GM19468 (cell line): ENCODE measurements at regions not wholly inside any gene's neighbourhood (a gene's known extent, or its start where the extent isn't known, plus 50 kb on each side); places are given as distances from the start of the nearest gene placed in this dataset.

ENCODE experiments used
- ATAC-seq: cut with Tn5 transposase; IDR thresholded peaks from one replicate; pipeline ENCODE4 v1.9.1; 2021; ENCODE audit warnings: mild to moderate bottlenecking, moderate library complexity, moderate number of reproducible peaks; ENCODE audit not compliant: unreplicated experiment; ENCODE audit errors: extremely low read depth

DNA sequence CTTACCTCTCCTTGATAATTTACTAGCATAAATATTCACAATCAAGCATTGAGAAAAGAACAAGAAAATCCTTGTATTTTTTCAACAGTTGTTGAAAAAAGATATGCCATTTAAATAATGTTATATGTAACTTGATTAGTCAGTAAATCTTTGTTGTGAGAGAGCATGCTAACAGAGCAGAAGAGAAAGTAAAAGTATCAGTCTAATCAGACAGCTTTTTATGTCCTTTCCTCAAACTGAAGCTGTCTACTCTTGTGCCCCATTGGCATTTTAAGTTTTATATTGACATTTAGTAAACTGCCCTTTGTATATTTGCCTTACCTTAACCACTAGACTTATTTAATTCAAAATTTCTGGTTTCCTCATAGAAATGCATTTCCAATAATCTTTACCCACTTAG, 668.7 kb downstream of the OTOL1 start:
- no peak for ATAC-seq

DNA sequence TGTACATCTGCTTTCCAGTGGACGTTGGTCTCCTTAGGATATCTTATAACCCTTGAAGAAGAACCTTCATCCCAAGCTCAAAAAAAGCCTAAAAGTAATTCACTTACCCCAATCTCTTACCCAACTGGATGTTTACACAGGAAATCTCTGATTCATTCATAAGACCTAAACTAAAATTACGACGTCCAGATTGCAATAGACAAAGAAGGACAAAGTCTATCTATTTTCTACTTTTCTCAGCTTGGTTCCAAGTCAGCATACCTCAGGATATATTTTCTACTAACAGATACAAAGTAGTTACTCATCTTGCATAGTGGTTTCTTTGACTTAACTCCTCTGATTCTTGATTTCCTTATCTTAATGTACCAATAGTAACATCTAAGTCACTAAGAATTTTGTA, 669.9 kb downstream of the OTOL1 start:
- ATAC-seq, result no peak

DNA sequence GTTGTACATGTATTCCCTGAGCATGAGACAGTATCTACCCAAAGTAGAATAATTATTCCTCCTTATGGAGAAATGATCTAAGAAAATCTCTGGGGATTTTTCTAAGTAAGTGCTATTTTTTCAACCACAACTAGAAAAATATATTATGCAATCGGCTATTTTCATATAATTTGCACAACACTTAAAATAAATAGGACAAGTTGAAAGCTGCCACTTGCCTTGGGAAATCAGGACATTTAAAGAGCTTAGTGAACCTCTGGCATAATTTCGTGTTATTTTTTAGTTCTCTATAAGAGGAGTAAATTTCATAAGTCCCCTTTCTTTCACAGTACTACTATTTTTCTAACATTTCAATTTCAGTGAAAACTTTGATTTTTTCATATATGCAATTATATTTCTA, 672.1 kb downstream of the OTOL1 start:
- no peak for ATAC-seq

DNA sequence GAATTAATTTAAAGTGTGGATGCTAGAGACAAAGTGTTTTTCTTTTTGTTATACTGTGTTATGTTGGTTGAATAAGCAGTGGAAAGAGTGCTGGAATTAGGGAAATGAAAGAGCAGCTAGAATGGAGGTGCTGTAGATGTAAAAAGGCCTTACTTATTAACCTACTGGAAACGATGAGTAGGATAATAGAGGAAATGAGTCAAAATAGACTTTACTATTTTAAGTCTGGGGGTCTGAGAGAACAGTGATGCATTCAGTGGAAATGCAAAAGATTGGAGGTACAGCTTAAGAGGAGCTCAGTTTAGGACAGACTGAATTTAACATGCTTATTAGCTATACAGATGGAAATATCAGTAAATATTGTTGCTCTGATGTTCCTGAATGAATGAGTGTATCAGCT, 674.0 kb downstream of the OTOL1 start:
- ATAC-seq, result no peak

DNA sequence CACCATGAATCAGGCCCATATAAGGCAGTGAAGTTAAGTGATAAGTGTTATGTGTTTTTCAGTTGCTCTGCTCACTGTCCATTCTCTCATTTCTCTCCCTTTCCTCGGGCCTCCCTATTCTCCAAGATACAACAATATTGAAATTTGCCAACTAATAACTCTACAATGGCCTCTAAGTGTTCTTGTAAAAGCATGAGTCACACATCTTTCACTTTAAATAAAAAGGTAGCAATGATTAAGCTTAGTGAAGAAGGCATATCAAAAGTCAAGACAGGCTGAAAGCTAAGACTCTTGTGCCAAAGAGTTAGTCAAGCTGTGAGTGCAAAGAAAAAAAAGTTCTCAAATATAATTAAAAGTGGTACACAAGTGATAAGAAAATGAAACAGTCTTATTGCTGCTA, 675.4 kb downstream of the OTOL1 start:
- no peak for ATAC-seq

DNA sequence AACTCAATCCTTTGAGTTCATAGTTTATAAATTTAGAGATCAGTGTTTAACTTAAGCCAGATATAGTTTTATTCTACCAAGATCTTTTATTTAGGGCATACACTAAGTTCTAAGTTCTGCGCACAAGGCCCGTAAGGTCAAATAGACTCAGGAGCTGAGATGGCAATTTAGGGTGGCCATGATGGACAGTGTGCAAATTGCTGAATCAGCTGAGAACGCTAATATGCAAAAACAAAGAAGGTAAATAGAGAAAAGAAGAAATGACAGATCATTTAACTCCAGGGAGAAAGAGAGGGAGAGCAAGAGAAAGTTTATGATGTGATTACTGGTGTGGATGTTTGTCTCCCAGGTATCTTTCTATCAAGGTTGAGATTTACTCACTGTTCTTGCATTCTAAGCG, 678.5 kb downstream of the OTOL1 start:
- ATAC-seq, result no peak

DNA sequence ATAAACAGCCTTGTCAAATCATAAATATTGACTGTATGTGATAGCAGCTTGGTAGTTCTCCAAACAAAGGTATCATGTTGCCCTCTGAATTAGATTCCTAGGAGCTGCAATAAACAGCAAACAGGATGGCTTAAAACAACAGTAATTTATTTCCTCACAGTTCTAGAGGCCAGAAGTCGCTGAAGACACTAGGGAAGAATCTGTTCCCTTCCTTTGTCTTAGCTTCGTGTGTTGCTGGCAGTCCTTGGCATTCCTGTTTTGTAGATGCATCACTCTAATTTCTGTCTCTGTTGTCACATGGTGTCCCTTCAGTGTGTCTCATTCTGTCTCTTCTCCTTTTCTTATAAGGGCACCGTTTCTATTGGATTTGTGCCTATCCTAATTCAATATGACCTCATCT, 679.3 kb downstream of the OTOL1 start:
- ATAC-seq, result no peak

DNA sequence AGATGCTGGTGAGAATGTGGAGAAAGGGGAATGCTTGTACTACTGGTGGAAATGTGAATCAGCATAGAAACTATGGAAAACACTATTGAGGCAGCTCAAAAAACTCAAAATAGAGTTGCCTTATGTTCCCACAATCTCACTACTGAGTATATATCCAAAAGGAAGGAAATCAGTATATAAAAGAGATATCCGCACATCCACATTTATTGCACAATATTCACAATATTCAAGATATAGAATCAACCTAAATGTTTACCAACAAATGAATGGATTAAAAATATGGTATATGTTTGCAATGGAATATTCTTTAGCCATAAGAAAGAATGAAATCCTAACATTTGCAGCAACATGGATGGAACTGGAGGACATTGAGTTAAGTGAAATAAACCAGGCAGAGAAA, 686.8 kb downstream of the OTOL1 start:
- no peak for ATAC-seq

DNA sequence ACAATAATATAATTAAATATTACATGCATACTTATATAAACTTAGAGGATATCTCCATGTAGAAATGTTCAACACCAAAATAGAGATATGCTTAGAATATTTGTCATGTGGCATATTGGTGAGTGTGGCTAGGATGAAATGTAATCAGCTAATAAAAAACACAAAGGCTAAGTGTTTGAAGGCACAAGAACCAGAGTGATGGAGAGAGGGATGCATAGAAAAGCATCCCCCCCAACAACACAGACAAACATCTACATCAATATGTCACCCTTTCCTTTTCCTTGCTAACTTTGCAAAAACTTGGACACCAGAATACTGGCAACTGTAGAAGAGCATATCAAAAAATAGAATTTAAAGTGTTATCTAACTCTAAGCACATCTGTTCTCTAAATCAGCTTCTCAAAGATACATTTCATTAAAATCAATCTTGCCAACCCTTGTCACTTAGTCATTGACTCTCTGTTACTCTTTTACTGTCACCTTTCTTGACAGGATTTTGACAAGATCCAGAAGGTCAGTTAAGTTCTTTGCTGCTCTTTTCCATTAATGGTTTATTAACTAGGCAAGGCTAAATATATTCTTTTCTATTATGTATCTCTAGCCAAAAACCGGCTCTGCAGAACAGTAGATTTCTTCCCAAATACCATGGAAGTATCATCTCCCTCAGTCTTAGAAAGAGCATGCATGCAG, 695.9 kb downstream of the OTOL1 start:
- ATAC-seq, result no peak

DNA sequence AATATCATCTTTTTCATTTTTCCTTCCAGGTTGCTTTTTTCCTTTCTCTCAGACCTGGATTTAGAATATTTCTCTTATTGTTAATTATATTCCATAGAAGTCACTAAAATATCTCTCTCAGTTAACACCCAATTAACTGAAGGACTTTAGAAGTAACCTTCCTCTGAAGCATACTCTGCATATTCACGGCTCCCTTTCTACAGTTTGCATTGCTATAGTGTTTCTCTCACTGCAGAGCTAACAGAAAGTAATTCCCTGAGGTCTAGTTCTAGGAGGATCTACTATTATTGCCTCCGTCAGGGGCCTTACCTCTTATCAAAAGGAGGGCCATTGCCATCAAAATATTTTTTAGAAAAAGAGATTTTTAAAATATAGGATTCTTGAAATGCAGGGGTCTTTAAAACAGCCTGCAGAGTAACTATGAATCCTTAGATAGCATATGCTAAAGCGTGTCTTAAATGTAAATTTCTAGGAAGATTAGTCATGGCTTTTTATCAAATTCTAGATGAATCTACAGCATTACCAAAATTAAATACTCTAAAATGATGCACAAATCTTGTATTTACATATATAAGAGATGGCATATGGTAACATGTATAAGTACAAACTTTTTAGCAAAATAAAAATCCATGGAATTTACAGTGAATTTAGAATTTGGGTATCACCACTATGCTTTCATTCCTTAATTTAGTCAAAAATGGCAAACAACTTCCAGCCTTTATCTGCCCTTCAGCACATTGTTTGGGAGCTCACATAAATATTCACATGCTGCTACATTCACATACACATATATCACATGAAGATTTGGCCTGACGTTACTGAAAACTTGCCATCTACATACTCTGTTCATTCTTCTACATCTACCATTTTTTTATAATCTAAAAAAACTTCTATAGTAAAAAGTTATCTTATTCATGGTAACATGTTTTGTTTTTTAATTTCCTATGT, 696.8 kb downstream of the OTOL1 start:
- no peak for ATAC-seq

DNA sequence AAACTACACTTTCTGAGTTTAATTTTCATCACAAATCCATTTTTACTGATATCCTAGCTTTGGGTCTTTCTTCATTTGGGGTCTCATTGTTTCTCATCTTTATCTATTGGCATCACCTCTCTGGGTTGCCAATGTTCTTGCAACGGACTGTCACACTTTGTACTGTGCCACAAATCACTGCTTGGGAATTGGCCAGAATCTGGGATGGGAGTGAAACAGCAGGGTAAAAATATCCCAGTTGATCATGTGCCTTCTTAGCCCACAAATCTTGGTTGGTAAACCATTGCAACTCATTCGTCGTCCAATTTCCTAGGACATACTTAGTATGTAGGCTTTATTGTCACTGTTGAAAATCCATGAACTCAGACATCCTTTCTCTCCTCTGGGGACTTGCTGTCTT, 698.5 kb downstream of the OTOL1 start:
- no peak for ATAC-seq

DNA sequence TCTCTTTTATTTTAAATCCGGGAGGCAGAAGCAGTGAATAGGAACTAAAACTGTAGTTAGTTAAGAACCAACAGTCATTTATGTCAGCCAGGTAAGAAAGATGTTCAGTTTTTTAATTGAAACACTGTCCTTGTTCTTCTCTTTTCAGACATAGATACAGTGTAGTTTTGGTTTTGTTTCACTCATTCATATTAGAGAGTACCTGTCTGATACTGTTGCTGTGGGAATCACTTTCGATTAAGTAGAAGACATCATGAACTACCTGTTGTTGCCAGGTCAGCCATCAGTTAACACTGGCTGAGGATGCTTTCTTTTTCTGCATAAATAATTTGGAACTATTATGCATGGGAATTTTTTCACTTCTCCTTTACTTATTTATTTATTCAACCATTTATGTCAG, 700.4 kb downstream of the OTOL1 start:
- ATAC-seq, result no peak

DNA sequence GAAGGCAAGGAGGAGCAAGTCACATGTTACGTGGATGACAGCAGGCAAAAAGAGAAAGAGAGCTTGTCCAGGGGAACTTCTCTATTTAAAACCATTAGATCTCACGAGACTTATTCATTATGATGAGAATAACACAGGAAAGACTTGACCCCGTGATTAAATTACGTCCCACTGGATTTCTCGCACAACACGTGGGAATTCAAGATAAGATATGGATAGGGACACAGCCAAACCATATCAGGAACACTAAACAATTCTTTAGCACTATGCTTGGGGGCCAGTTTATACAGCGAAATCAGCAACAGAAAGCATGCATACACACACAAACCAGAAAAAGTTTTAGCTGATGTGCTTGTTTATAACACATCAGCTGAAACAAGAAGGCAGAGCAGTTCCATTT, 704.2 kb downstream of the OTOL1 start:
- ATAC-seq, result no peak

DNA sequence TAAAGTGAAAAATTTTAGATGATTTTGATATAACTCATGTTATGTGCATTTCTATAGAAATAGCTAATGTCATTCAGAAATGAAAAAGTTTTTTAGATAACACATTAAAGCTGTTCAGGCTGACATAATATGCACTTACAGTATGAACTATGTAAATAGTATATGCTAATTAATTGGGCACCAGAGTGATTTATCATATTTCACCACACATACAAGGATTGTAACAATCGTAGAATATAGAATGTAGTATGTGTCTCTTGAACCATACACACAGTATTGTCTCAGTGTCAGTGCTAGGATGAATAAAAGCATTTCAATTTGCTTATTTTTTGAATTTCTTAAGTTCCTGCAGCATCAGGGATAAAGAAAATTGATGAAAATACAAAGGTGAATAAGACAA, 710.0 kb downstream of the OTOL1 start:
- ATAC-seq, result no peak

DNA sequence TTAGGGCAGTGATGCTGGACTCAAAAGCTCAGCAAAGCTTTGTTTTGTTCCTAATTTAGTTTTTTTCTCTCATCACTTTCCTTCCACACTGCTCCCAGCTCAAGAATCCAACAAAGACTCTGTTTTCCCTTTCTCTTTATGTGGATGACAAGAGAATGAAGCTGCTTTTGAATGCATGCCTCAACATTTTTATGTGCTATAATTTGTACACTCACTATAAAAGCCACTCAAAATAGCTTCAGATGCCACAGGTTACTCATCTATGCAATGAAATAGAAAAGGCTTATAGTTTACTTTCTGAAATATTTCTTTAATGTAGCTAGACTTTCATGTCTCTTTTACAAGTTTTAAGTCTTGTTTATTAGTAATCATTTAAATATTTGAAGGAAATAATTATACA, 714.9 kb downstream of the OTOL1 start:
- no peak for ATAC-seq

DNA sequence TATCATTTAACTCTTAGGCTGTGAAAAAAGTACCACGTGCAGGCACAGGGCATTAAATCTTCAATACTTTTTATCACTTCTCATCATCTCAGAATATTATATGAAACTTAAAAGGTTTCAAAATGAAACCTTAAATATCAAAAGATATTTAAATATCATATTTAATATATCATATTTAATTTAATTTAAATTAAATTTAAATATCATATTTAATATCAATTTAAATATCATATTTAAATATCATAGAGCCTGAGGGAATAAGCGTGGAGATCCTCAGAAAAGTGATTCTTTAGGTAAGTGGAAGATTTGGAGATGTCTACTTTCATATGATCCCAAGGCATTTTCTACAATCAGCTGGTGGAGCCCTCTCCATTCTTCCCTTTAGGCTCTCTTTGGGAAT, 716.6 kb downstream of the OTOL1 start:
- ATAC-seq, result no peak

DNA sequence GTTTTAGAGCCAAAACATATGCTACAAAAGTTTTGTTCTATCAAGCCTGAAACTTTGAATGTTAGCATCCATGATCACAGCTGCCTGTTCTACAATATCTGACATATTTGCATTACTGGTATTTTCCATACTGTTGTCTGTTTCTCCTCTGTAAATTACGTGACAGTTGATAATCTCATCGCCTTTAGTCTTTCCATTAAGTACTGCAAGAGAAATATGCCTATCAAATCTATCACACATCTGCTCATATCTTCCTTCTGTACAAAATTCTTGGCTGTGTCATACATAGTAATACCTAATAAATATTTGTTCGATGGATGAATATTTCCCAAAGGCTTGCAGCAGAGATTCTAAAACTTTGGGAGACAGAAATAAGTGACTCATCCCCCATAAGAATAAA, 717.3 kb downstream of the OTOL1 start:
- ATAC-seq, result no peak

DNA sequence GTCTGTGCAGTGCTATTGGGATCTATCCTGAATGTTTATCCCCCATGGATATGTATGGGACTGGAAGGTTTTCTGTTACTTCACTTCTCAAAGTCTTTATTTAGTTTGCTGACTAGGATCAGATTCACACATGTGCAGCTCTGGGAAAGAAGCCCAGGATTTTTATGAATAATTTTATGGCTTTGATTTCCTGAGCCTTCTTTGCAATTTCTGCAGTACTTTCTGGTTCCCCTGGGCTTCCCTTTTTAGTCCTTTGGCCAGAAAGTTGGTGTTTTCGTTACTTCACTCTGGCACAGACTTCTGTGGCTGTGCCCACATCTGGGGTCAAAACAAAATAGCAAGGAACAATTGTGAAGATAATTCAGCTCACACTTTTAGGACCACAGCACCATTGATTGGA, 721.0 kb downstream of the OTOL1 start:
- ATAC-seq, result no peak

DNA sequence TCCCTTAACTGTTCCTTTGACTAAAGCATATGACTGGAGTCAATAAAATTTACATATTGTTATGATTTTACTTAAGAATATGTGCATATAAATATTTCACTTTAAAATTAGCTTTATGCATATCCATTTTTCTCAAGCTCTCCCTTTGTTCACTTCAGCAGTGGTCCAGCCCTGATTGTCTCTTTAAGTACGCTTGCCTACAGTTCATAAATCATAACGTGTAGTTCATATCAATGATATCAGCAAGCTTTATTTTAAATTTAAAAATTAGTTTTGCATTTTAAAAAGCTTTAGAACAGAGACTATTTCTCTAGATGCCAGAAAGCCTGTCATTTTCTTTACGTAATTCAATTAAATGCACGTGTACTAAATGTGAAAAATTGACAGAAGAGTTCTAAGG, 721.9 kb downstream of the OTOL1 start:
- ATAC-seq, result no peak

DNA sequence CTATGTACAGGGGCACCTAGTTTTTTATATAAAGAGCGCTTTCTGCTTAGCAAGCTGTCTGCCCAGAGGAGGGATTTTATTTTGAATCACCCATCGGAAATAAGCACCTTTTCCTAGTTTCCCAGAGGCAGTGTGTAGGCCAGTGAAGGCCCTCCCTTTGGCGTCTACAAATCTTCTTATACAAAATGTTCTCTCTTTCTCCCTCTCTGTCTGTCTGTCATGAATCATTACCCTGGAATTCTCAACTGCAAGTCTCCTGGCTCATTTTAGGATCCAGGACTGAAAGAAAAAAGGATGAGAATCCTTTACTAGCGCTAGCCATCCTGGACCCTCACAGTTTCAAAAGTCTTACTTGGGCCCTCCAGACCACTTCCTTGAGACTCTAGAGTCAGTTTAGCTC, 728.1 kb downstream of the OTOL1 start:
- no peak for ATAC-seq

DNA sequence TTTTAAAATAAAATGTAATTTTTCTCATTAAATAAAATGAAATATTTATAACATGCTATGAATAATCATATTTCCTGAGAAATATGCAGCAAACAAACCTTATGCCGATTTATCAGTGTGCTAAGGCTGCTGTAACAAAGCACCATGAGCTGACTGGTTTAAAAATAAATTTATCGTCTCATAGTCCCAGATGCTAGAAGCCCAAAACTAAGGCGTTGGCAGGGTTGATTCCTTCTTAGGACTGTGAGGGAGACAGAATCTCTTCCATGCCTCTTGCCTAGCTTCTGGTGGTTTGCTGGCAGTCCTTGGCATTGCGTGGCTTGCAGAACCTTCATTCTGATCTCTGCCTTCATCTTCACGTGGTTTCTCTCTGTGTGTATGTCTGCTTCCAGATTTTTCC, 740.3 kb downstream of the OTOL1 start:
- no peak for ATAC-seq

DNA sequence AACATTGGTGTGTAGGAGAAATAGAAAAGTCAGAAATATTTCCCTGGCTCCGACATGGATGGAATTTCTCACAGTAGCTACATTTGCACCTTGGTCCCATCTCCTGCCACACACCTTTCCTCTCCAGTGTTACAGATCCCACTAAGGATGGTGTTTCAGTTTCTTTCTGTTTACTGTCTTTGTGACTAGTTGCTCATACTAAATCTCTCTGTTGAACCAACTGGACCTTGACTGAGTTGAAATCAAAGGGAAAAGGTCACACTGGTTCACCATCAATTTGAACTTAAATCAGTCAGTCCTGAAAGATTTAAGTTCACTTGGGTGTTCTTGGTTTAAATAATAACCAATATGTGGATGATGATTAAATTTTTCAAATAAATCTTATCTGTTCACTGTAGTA, 754.2 kb downstream of the OTOL1 start:
- ATAC-seq, result no peak
